ENCODE measurements at regions not wholly inside any gene's neighbourhood (a gene's known extent, or its start where the extent isn't known, plus 50 kb on each side); places are given as distances from the start of the nearest gene placed in this dataset.

GRCh38 chr19:56916528-56916927, 76.0 kb upstream of the PEG3 start:
- no peak for DNase-seq (ENCODE audit: low read depth in 1 of 2, low spot score in 1 of 2)
- H3K27me3 ChIP-seq (ENCODE audit: insufficient read depth, poor library complexity, severe bottlenecking) = no peaks in the 10 kb centered on the region
- TF ChIP-seq POLR2AphosphoS5 (IDR thresholded peaks at IDR 0.05; ENCODE audit: low read depth) = no peak
- no peak for TF ChIP-seq REST (IDR thresholded peaks at IDR 0.05; ENCODE audit: insufficient replicate concordance, low read depth)
- no peak for TF ChIP-seq GABPA (IDR thresholded peaks at IDR 0.05; ENCODE audit: low read depth)
- no peak for TF ChIP-seq SPI1 (IDR thresholded peaks at IDR 0.05; ENCODE audit: borderline replicate concordance, low read depth)
- TF ChIP-seq CTCF (IDR thresholded peaks at IDR 0.05; ENCODE audit: insufficient read depth, low read length) = no peak
- no peak overlapping the region for H3K27ac ChIP-seq (replicated peaks)
- no peak overlapping the region for H3K4me3 ChIP-seq (replicated peaks; ENCODE audit: insufficient read depth, low read length)

- no peak overlapping the region for H3K27ac ChIP-seq (replicated peaks)
- no peaks in the 10 kb centered on the region for H3K27me3 ChIP-seq (ENCODE audit: insufficient read depth, poor library complexity, severe bottlenecking)
- TF ChIP-seq GABPA (IDR thresholded peaks at IDR 0.05; ENCODE audit: low read depth) (no peak), CTCF (IDR thresholded peaks at IDR 0.05; ENCODE audit: insufficient read depth, low read length) (no peak), SPI1 (IDR thresholded peaks at IDR 0.05; ENCODE audit: borderline replicate concordance, low read depth) (no peak), POLR2AphosphoS5 (IDR thresholded peaks at IDR 0.05; ENCODE audit: low read depth) (no peak), REST (IDR thresholded peaks at IDR 0.05; ENCODE audit: insufficient replicate concordance, low read depth) (no peak)
- no peak overlapping the region for H3K4me3 ChIP-seq (replicated peaks; ENCODE audit: insufficient read depth, low read length)
- DNase-seq (ENCODE audit: low read depth in 1 of 2, low spot score in 1 of 2) = no peak
Observed at GRCh38 chr19:56917529-56917928, 77.0 kb upstream of the PEG3 start.

- no peak overlapping the region for H3K27ac ChIP-seq (replicated peaks)
- no peak for DNase-seq (ENCODE audit: low read depth in 1 of 2, low spot score in 1 of 2)
- TF ChIP-seq SPI1 (IDR thresholded peaks at IDR 0.05; ENCODE audit: borderline replicate concordance, low read depth) (no peak), GABPA (IDR thresholded peaks at IDR 0.05; ENCODE audit: low read depth) (no peak), CTCF (IDR thresholded peaks at IDR 0.05; ENCODE audit: insufficient read depth, low read length) (no peak), REST (IDR thresholded peaks at IDR 0.05; ENCODE audit: insufficient replicate concordance, low read depth) (no peak), POLR2AphosphoS5 (IDR thresholded peaks at IDR 0.05; ENCODE audit: low read depth) (no peak)
- H3K4me3 ChIP-seq (replicated peaks; ENCODE audit: insufficient read depth, low read length) = no peak overlapping the region
- H3K27me3 ChIP-seq (ENCODE audit: insufficient read depth, poor library complexity, severe bottlenecking) = no peaks in the 10 kb centered on the region
Observed at GRCh38 chr19:56917998-56918397, 77.5 kb upstream of the PEG3 start.
